ENCODE measurements at regions not wholly inside any gene's neighbourhood (a gene's known extent, or its start where the extent isn't known, plus 50 kb on each side); places are given as distances from the start of the nearest gene placed in this dataset.

DNA sequence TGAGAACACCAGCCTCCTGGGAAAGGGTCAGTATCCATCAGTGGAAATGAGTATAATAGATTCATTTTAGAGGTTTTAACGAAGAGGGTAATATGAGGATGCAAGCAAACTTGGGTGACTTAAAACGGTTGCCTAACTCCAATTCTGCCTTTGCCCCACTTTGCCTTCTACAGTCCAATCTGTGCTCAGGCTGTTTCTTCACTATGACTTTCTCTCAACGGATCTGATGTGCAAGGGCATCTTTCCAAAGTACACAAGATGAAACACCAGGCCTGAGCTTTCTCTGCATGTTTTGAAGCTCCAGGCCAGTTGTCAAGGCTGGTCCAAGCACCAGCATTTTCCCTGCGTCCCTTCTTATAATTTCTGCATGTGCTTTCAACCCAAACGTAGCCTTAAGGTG is 68.0 kb upstream of the TMEM164 start:
- no peak for DNase-seq (ENCODE audit: low read depth, low spot score)
- BruUV-seq (replicated peaks) = no TSS peak
- ChIA-PET SMC1A (ENCODE audit: uncharacterized antibody, unreplicated experiment) (no interaction called here), POLR2A (no interaction called here), RAD21 (ENCODE audit: unreplicated experiment) (no interaction called here), CTCF (interaction anchor here (0.8 to 1.0 kb wide), 2 partner anchors 20 to 128 kb away, joined by 3 read pairs; no protein-coding TSS in a partner anchor)
- Histone ChIP-seq H3K9me3 (replicated peaks; ENCODE audit: control insufficient read depth, insufficient read depth, low read length) (no peaks in the 10 kb centered on the region), H3K36me3 (ENCODE audit: control insufficient read depth in 2 of 2, insufficient read depth in 2 of 2, low read length in 1 of 2) (no peaks in the 10 kb centered on the region), H3K4me1 (ENCODE audit: control insufficient read depth, insufficient read depth, low read length) (no peaks in the 10 kb centered on the region), H3K27ac (ENCODE audit: control insufficient read depth, insufficient read depth) (no peak overlapping the region), H3K79me2 (ENCODE audit: control insufficient read depth, insufficient read depth, low read length) (no peaks in the 10 kb centered on the region), H4K20me1 (ENCODE audit: control insufficient read depth, insufficient read depth) (no peaks in the 10 kb centered on the region), H2AFZ (ENCODE audit: control insufficient read depth, low read depth, low read length) (no peak overlapping the region), H3K9ac (ENCODE audit: control insufficient read depth, insufficient read depth, low read length) (no peak overlapping the region), H3K4me2 (ENCODE audit: control insufficient read depth, insufficient read depth) (no peak overlapping the region), H3K27me3 (replicated peaks in 1 of 2; ENCODE audit: control insufficient read depth in 2 of 2, insufficient read depth in 2 of 2, low read length in 1 of 2) (no peaks in the 10 kb centered on the region; a peak in 1 of 4 replicates), H3K4me3 (no peak overlapping the region)
- ATAC-seq = no peak
- TF ChIP-seq TCF12 (IDR thresholded peaks at IDR 0.05; ENCODE audit: low read depth, low read length) (no peak), ESRRA (IDR thresholded peaks at IDR 0.05; ENCODE audit: low read length) (no peak), MEF2B (IDR thresholded peaks at IDR 0.05; ENCODE audit: partially characterized antibody, poor library complexity, severe bottlenecking) (no peak), CHD1 (IDR thresholded peaks at IDR 0.05; ENCODE audit: low read depth, low read length) (no peak), MLLT1 (IDR thresholded peaks at IDR 0.05) (no peak), ASH2L (IDR thresholded peaks at IDR 0.05; ENCODE audit: borderline replicate concordance, low read depth) (no peak), POLR2A (IDR thresholded peaks at IDR 0.05; ENCODE audit: low read depth, low read length) (no peak)
- no peak for FAIRE-seq
- 0% methylated on average over 5 of the region's 5 CpGs for WGBS (ENCODE audit: insufficient coverage, insufficient replicate concordance, low lambda C conversion rate, missing lambda C conversion rate)
- intact Hi-C loops (cut with micrococcal nuclease; ENCODE audit: unreplicated experiment) = no loop called here
- in situ Hi-C loops (cut with MboI) = no loop called here

DNA sequence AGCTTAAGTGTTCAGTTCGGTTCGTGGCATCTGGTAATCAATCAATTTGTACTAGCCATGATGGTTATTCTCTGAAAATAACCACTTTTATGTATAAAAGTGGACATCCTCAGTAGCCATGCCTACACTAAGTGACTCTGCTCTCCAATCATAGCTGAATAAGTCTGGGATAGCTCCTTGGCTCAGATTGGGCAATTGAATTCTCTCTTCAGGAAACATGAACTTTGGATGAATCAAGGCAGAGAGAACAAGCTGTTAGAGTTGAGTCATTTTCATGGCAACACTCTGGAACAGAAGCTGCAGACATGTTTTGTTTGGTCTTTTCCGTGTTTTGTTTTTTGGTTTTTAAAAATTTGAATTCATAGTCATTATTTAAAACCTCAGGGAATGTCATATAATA is 66.8 kb upstream of the TMEM164 start:
- CTCF ChIA-PET = no interaction called here
- WGBS (ENCODE audit: insufficient coverage, insufficient replicate concordance, low lambda C conversion rate, missing lambda C conversion rate) = 37% methylated on average over 3 of the region's 3 CpGs

More for the DNA sequence above, 66.8 kb upstream of the TMEM164 start:
- DNase-seq (ENCODE audit: low read depth, low spot score) (no peak), ATAC-seq (no peak), FAIRE-seq (no peak)
- RAD21 ChIA-PET (ENCODE audit: unreplicated experiment) = no interaction called here
- Histone ChIP-seq H3K9me3 (replicated peaks; ENCODE audit: control insufficient read depth, insufficient read depth, low read length) (no peaks in the 10 kb centered on the region), H3K4me2 (ENCODE audit: control insufficient read depth, insufficient read depth) (no peak overlapping the region), H3K27me3 (replicated peaks in 1 of 2; ENCODE audit: control insufficient read depth in 2 of 2, insufficient read depth in 2 of 2, low read length in 1 of 2) (no peaks in the 10 kb centered on the region; a peak in 1 of 4 replicates), H3K79me2 (ENCODE audit: control insufficient read depth, insufficient read depth, low read length) (no peaks in the 10 kb centered on the region), H3K4me3 (no peak overlapping the region), H3K9ac (ENCODE audit: control insufficient read depth, insufficient read depth, low read length) (no peak overlapping the region), H4K20me1 (ENCODE audit: control insufficient read depth, insufficient read depth) (no peaks in the 10 kb centered on the region), H2AFZ (ENCODE audit: control insufficient read depth, low read depth, low read length) (no peak overlapping the region), H3K4me1 (ENCODE audit: control insufficient read depth, insufficient read depth, low read length) (no peaks in the 10 kb centered on the region), H3K36me3 (ENCODE audit: control insufficient read depth in 2 of 2, insufficient read depth in 2 of 2, low read length in 1 of 2) (no peaks in the 10 kb centered on the region), H3K27ac (ENCODE audit: control insufficient read depth, insufficient read depth) (no peak overlapping the region)
- intact Hi-C loops (cut with micrococcal nuclease; ENCODE audit: unreplicated experiment) = no loop called here
- in situ Hi-C loops (cut with MboI) = no loop called here
- POLR2A ChIA-PET = no interaction called here
- TF ChIP-seq BHLHE40 (IDR thresholded peaks at IDR 0.05; ENCODE audit: borderline replicate concordance in 1 of 2, low read depth in 2 of 2, low read length in 1 of 2) = no peak
- no peak for TF ChIP-seq CHD1 (IDR thresholded peaks at IDR 0.05; ENCODE audit: low read depth, low read length)
- TF ChIP-seq RBBP5 (conservative IDR thresholded peaks at IDR 0.05) = no peak
- TF ChIP-seq EED (IDR thresholded peaks at IDR 0.05; ENCODE audit: low read depth) = no peak
- BruUV-seq (replicated peaks) = no TSS peak
- SMC1A ChIA-PET (ENCODE audit: uncharacterized antibody, unreplicated experiment) = no interaction called here
